VCaP (cell line): ENCODE measurements at regions not wholly inside any gene's neighbourhood (a gene's known extent, or its start where the extent isn't known, plus 50 kb on each side); places are given as distances from the start of the nearest gene placed in this dataset.

ENCODE experiments used
- H3K27ac ChIP-seq: fragments of 450-650 bp; 2 replicates; pipeline ENCODE4 v1.5.1; 2017
- TF ChIP-seq, protein P1 (sequence below): fragments of 450-650 bp; conservative IDR thresholded peaks from 2 replicates; pipeline ENCODE4 v1.5.1; 2017; ENCODE audit warnings: mild to moderate bottlenecking, moderate library complexity

DNA sequence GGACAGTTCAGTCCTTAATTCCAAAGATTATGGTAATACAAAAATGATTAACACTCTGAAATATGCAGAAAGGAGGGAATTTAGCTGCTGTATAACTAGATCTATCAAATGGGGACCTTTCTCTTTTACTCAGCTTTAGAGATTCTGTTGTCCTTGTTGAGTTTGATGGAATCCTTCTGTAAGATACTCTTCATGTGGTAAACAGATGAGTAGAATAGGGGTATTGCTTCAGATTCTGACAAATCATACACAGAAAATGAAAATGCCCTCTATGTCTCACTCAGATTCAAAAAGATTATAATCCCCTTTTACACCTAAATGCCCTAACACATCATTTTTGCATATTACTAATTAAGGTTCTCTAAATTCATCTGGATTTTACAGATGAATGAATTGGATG is 50.7 kb downstream of the ARHGAP35 start:
- TF ChIP-seq, protein P1, sequence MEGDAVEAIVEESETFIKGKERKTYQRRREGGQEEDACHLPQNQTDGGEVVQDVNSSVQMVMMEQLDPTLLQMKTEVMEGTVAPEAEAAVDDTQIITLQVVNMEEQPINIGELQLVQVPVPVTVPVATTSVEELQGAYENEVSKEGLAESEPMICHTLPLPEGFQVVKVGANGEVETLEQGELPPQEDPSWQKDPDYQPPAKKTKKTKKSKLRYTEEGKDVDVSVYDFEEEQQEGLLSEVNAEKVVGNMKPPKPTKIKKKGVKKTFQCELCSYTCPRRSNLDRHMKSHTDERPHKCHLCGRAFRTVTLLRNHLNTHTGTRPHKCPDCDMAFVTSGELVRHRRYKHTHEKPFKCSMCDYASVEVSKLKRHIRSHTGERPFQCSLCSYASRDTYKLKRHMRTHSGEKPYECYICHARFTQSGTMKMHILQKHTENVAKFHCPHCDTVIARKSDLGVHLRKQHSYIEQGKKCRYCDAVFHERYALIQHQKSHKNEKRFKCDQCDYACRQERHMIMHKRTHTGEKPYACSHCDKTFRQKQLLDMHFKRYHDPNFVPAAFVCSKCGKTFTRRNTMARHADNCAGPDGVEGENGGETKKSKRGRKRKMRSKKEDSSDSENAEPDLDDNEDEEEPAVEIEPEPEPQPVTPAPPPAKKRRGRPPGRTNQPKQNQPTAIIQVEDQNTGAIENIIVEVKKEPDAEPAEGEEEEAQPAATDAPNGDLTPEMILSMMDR: no peak
- no peak overlapping the region for H3K27ac ChIP-seq

DNA sequence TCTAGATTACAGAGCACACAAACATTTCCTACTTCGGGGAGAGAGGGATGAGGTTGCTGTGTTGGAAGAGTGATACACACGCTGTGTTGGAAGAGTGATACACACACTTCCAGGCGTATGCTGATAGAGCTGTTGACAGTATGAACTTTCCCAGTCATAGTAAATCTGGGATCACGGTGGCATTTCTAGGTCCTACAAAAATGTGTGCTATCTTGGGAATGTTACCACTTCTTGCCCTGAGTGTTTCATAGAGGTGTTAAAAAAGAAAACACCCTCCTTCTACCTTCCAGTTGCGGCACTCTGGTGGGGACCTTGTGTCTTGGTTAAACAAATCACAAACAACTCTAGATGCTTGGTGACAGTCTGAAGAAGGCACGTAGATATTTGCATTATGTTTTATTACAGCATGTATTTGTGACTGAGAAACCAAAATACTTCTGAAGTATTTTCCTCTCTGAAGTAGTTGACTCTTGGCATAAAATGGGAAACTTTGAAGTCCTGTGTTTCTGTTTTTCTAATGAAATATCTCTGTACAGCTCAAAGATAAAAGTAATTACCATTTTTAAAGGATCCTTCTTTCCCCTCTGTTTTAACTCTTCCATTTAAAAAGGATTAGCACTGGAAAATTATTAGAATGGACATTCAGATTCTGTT is 52.5 kb downstream of the ARHGAP35 start:
- TF ChIP-seq, protein P1: no peak
- peak overlapping the region; percentile 30 for H3K27ac ChIP-seq

DNA sequence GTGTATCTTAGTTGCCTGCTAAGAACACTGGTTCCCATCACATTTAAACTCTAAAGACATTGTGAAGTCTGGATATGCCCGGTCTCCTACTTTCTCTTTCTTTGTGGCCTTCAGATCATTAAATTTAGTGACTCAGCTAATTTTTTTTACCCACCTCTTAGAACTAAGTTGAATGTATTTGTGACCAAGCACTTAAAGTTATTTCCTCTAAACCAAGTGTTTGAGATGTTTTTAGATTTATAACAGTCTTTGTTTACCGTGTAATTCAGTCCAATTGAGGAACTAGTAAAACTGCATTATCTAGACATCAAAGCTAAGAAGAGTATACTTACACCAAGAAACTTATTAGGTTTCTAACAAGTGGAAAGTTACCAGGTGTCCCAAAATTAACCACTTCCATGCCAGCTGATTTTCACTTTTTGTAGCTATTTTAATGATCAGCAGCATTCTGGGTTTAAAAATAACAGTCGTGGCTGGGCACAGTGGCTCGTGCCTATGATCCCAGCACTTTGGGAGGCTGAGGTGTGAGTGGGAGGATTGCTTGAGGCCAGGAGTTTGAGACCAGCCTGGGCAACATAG is 53.1 kb downstream of the ARHGAP35 start:
- TF ChIP-seq, protein P1: no peak
- H3K27ac ChIP-seq: peak overlapping the region; percentile 30

- TF ChIP-seq, protein P1: no peak
- H3K27ac ChIP-seq: no peak overlapping the region
These were observed 54.6 kb downstream of the ARHGAP35 start for GRCh38 chr19:46915386-46915785.

DNA sequence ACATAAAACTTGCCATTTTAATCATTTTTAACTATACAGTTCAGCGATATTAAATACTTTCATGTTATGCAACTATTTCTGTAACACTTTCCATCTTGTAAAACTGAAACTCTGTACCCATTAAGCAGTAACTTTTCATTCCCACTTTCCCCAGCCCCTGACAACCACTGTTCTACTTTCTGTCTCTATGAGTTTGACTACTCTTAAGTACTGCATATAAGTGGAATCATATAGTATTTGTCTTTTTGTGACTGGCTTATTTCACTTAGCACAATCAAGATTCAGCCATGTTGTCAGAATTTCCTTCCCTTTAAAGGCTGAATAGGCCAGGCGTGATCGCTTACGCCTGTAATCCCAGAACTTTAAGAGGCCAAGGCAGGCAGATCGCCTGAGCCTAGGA is 56.2 kb downstream of the ARHGAP35 start:
- no peak overlapping the region for H3K27ac ChIP-seq
- TF ChIP-seq, protein P1: no peak

DNA sequence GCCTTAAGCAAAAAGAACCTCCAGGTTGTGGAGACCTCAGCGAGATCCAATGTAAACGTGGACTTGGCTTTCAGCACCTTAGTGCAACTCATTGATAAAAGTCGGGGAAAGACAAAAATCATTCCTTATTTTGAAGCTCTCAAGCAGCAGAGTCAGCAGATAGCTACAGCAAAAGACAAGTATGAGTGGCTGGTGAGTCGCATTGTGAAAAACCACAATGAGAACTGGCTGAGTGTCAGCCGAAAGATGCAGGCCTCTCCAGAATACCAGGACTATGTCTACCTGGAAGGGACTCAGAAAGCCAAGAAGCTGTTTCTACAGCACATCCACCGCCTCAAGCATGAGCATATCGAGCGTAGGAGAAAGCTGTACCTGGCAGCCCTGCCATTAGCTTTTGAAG is 58.5 kb downstream of the ARHGAP35 start:
- TF ChIP-seq, protein P1: no peak
- H3K27ac ChIP-seq: no peak overlapping the region

GRCh38 chr19:46920362-46920761 is 59.6 kb downstream of the ARHGAP35 start:
- no peak overlapping the region for H3K27ac ChIP-seq

More at GRCh38 chr19:46920362-46920761, 59.6 kb downstream of the ARHGAP35 start:
- TF ChIP-seq, protein P1: no peak
